ENCODE measurements at regions not wholly inside any gene's neighbourhood (a gene's known extent, or its start where the extent isn't known, plus 50 kb on each side); places are given as distances from the start of the nearest gene placed in this dataset.

- no peak for TF ChIP-seq CTCF (IDR thresholded peaks at IDR 0.05)
- no peak for TF ChIP-seq POLR2A (IDR thresholded peaks at IDR 0.05)
These were observed 49.9 kb upstream of the TMPO start for GRCh38 chr12:98465505-98465904.

All from adrenal gland (tissue), 5 donors.